ENCODE measurements at regions not wholly inside any gene's neighbourhood (a gene's known extent, or its start where the extent isn't known, plus 50 kb on each side); places are given as distances from the start of the nearest gene placed in this dataset.

- intact Hi-C loops (cut with micrococcal nuclease) (no loop called here), dilution Hi-C loops (cut with MboI; ENCODE audit: extremely low pct_ligation_motif_present, low sequenced_read_pairs) (no loop called here)
- Histone ChIP-seq H3K27ac (ENCODE audit: insufficient read depth, low read depth, low read length) (no peak overlapping the region), H3K79me2 (ENCODE audit: control insufficient read depth, insufficient read depth, low read length) (no peaks in the 10 kb centered on the region), H3K9me1 (replicated peaks; ENCODE audit: control insufficient read depth, extremely low read depth, insufficient read depth, low read length) (no peaks in the 10 kb centered on the region), H3K4me2 (ENCODE audit: insufficient read depth, low read length) (no peak overlapping the region), H3K4me1 (ENCODE audit: control insufficient read depth, extremely low read depth, insufficient read depth, low read length) (no peaks in the 10 kb centered on the region), H3K4me3 (replicated peaks in 1 of 3; ENCODE audit: insufficient read depth in 1 of 3, low read depth in 1 of 3, low read length in 3 of 3) (no peak overlapping the region), H3K9ac (replicated peaks; ENCODE audit: extremely low read depth, insufficient read depth, low read length) (no peak overlapping the region), H3K27me3 (ENCODE audit: control insufficient read depth in 2 of 2, insufficient read depth in 2 of 2, low read length in 2 of 2) (no peaks in the 10 kb centered on the region), H2AFZ (ENCODE audit: low read depth, low read length) (no peak overlapping the region), H4K20me1 (replicated peaks; ENCODE audit: control insufficient read depth, extremely low read depth, insufficient read depth, low read length) (no peaks in the 10 kb centered on the region), H3K9me3 (replicated peaks; ENCODE audit: control insufficient read depth, insufficient read depth, low read length) (no peaks in the 10 kb centered on the region), H3K36me3 (ENCODE audit: control insufficient read depth in 2 of 2, extremely low read depth in 1 of 2, insufficient read depth in 2 of 2, low read length in 2 of 2) (no peaks in the 10 kb centered on the region)
- FAIRE-seq: no peak
- ChIA-PET POLR2A (no interaction called here), CTCF (no interaction called here)
- TF ChIP-seq POLR2AphosphoS5 (IDR thresholded peaks at IDR 0.05; ENCODE audit: insufficient read depth, low read depth, low read length) (no peak), FOS (IDR thresholded peaks at IDR 0.05; ENCODE audit: borderline replicate concordance, insufficient read depth, low read length) (no peak), GATA2 (IDR thresholded peaks at IDR 0.05; ENCODE audit: insufficient read depth, insufficient read length, low read depth, low read length) (no peak), JUN (IDR thresholded peaks at IDR 0.05; ENCODE audit: borderline replicate concordance, insufficient read depth, insufficient read length, low read depth) (no peak), MYC (IDR thresholded peaks at IDR 0.05; ENCODE audit: low read depth, low read length) (no peak)
- BruUV-seq (replicated peaks): no TSS peak
- DNase-seq (ENCODE audit: low read depth, low spot score): no peak
Observed at GRCh38 chr9:28051559-28052503, 478.6 kb upstream of the C9orf72 start.

- H3K36me3 ChIP-seq (ENCODE audit: control insufficient read depth in 2 of 2, extremely low read depth in 1 of 2, insufficient read depth in 2 of 2, low read length in 2 of 2): no peaks in the 10 kb centered on the region
- no peaks in the 10 kb centered on the region for H4K20me1 ChIP-seq (replicated peaks; ENCODE audit: control insufficient read depth, extremely low read depth, insufficient read depth, low read length)
- H3K4me1 ChIP-seq (ENCODE audit: control insufficient read depth, extremely low read depth, insufficient read depth, low read length): no peaks in the 10 kb centered on the region
- intact Hi-C loops (cut with micrococcal nuclease): no loop called here
- no peak for FAIRE-seq
- no peak for DNase-seq (ENCODE audit: low read depth, low spot score)
- no peak overlapping the region for H3K4me2 ChIP-seq (ENCODE audit: insufficient read depth, low read length)
- no TSS peak for BruUV-seq (replicated peaks)
- no peaks in the 10 kb centered on the region for H3K27me3 ChIP-seq (ENCODE audit: control insufficient read depth in 2 of 2, insufficient read depth in 2 of 2, low read length in 2 of 2)
- ChIA-PET CTCF (no interaction called here), POLR2A (no interaction called here)
- H3K9me1 ChIP-seq (replicated peaks; ENCODE audit: control insufficient read depth, extremely low read depth, insufficient read depth, low read length): no peaks in the 10 kb centered on the region
- no peak overlapping the region for H3K27ac ChIP-seq (ENCODE audit: insufficient read depth, low read depth, low read length)
- TF ChIP-seq MYC (IDR thresholded peaks at IDR 0.05; ENCODE audit: low read depth, low read length) (no peak), POLR2AphosphoS5 (IDR thresholded peaks at IDR 0.05; ENCODE audit: insufficient read depth, low read depth, low read length) (no peak), CTCF (IDR thresholded peaks at IDR 0.05; ENCODE audit: extremely low read depth in 1 of 2, insufficient read depth in 1 of 2, low read depth in 1 of 2, low read length in 2 of 2) (no peak)
- no peaks in the 10 kb centered on the region for H3K9me3 ChIP-seq (replicated peaks; ENCODE audit: control insufficient read depth, insufficient read depth, low read length)
- dilution Hi-C loops (cut with MboI; ENCODE audit: extremely low pct_ligation_motif_present, low sequenced_read_pairs): no loop called here
- H3K4me3 ChIP-seq (replicated peaks in 1 of 3; ENCODE audit: insufficient read depth in 1 of 3, low read depth in 1 of 3, low read length in 3 of 3): no peak overlapping the region
- H3K9ac ChIP-seq (replicated peaks; ENCODE audit: extremely low read depth, insufficient read depth, low read length): no peak overlapping the region
- no peaks in the 10 kb centered on the region for H3K79me2 ChIP-seq (ENCODE audit: control insufficient read depth, insufficient read depth, low read length)
- H2AFZ ChIP-seq (ENCODE audit: low read depth, low read length): no peak overlapping the region
Observed at GRCh38 chr9:28053096-28053777, 480.0 kb upstream of the C9orf72 start.
